K562 (cell line): ENCODE measurements at regions not wholly inside any gene's neighbourhood (a gene's known extent, or its start where the extent isn't known, plus 50 kb on each side); places are given as distances from the start of the nearest gene placed in this dataset.

Experiments
- BHLHE40 ChIP-seq: IDR thresholded peaks from 2 replicates; pipeline ENCODE4 v1.6.1; 2011; ENCODE audit warnings: low read length, improper control_type of control experiment
- EHMT2 ChIP-seq: fragments of 450-650 bp; IDR thresholded peaks from 2 replicates; pipeline ENCODE4 v1.6.1; 2018; ENCODE audit warnings: antibody characterized with exemption
- FOSL1 ChIP-seq: fragments of 200-800 bp; sonication (Bioruptor generic); conservative IDR thresholded peaks from 2 replicates; pipeline ENCODE4 v1.6.1; 2016; ENCODE audit warnings: missing genetic modification characterization, missing compliant biosample characterization
- TEAD2 ChIP-seq: fragments of 450-650 bp; IDR thresholded peaks from 2 replicates; pipeline ENCODE4 v1.6.1; 2016; ENCODE audit warnings: missing genetic modification characterization, control low read depth, missing compliant biosample characterization
- ZNF764 ChIP-seq: fragments of 250-450 bp; sonication (Bioruptor Pico); IDR thresholded peaks from 2 replicates; pipeline ENCODE4 v1.4.0; 2020; ENCODE audit warnings: low read depth, mild to moderate bottlenecking, moderate library complexity

DNA sequence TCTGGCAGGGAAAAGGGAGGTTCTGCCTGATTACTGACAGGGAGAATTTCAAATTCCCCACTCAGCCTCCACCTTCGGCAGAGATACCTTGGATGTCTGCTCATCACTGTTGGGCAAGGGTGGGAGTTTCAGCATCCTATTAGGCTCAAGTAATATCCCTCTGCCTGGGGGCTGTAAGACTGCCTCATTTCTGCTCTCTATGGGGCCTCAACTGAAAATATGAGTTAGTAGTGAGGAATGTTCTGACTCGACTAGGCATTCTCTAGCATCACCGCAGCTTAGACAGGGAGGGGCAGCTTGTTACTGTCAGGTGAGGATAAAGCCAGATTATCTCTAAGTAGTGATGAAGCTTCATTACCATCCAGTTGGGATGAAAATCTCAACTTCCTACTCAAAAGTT is 87.7 kb upstream of the LRP1B start:
- no peak for TF ChIP-seq ZNF764 (CRISPR knock-in tag)
- TF ChIP-seq EHMT2, result no peak
- TF ChIP-seq TEAD2 (tag), result no peak
- TF ChIP-seq FOSL1 (tag), result no peak
- TF ChIP-seq BHLHE40, result no peak
